Tibial nerve (tissue), 4 donors: ENCODE measurements at regions not wholly inside any gene's neighbourhood (a gene's known extent, or its start where the extent isn't known, plus 50 kb on each side); places are given as distances from the start of the nearest gene placed in this dataset.

Experiments used
- CTCF ChIP-seq, 5 experiments: fragments of 200-600 bp in 3 of 5; fragments of 450-650 bp in 2 of 5; sonication (generic) in 3 of 5; IDR thresholded peaks; one replicate each; pipeline ENCODE4 v1.5.1; 2016 to 2019; ENCODE audit warnings: antibody characterized with exemption in 5 of 5, mild to moderate bottlenecking in 3 of 5, moderate library complexity in 2 of 5
- EP300 ChIP-seq, 2 donors: sonication (generic); formaldehyde crosslinking; IDR thresholded peaks; one replicate each; pipeline ENCODE4 v1.6.1; 2017; ENCODE audit warnings: antibody characterized with exemption in 2 of 2, mild to moderate bottlenecking in 1 of 2
- POLR2A ChIP-seq, 2 donors: fragments of 450-650 bp; IDR thresholded peaks; one replicate each; pipeline ENCODE4 v1.6.1; 2017; ENCODE audit warnings: antibody characterized with exemption in 2 of 2, mild to moderate bottlenecking in 2 of 2, moderate library complexity in 2 of 2

GRCh38 chr14:27862684-27863083 is 903.9 kb upstream of the FOXG1 start:
- no peak for TF ChIP-seq POLR2A (IDR thresholded peaks at IDR 0.05)
- no peak for TF ChIP-seq CTCF (IDR thresholded peaks at IDR 0.05)
- no peak for TF ChIP-seq EP300 (IDR thresholded peaks at IDR 0.05)
